Mucosa of rectum (tissue), 2 donors: ENCODE measurements at regions not wholly inside any gene's neighbourhood (a gene's known extent, or its start where the extent isn't known, plus 50 kb on each side); places are given as distances from the start of the nearest gene placed in this dataset.

Experiments used
- H3K27ac ChIP-seq, 2 donors: one replicate each; pipeline ENCODE4 v1.7.0; 2013; ENCODE audit warnings: inconsistent platforms in 2 of 2, low read depth in 2 of 2, low read length in 2 of 2
- H3K27me3 ChIP-seq, 2 donors: one replicate each; pipeline ENCODE4 v1.7.0; 2013; ENCODE audit warnings: low read length in 2 of 2; ENCODE audit not compliant: control insufficient read depth in 2 of 2, insufficient read depth in 2 of 2
- H3K36me3 ChIP-seq, 2 donors: one replicate each; pipeline ENCODE4 v1.7.0; 2013; ENCODE audit warnings: low read length in 2 of 2; ENCODE audit not compliant: control insufficient read depth in 2 of 2, insufficient read depth in 2 of 2
- H3K4me1 ChIP-seq, 2 donors: one replicate each; pipeline ENCODE4 v1.7.0; 2013; ENCODE audit warnings: low read length in 2 of 2, mild to moderate bottlenecking in 1 of 2; ENCODE audit not compliant: control insufficient read depth in 2 of 2, insufficient read depth in 2 of 2
- H3K4me3 ChIP-seq, 2 donors: one replicate each; pipeline ENCODE4 v1.7.0; 2013; ENCODE audit warnings: low read length in 2 of 2
- H3K9ac ChIP-seq, 2 donors: one replicate each; pipeline ENCODE4 v1.7.0; 2013; ENCODE audit warnings: low read length in 2 of 2, low read depth in 1 of 2, mild to moderate bottlenecking in 1 of 2
- H3K9me3 ChIP-seq, 2 donors: one replicate each; pipeline ENCODE4 v1.7.0; 2013; ENCODE audit warnings: low read length in 2 of 2; ENCODE audit not compliant: control insufficient read depth in 2 of 2
- donor health status: healthy.
- donor health status: Normal muscosa, but diverticular disease.

DNA sequence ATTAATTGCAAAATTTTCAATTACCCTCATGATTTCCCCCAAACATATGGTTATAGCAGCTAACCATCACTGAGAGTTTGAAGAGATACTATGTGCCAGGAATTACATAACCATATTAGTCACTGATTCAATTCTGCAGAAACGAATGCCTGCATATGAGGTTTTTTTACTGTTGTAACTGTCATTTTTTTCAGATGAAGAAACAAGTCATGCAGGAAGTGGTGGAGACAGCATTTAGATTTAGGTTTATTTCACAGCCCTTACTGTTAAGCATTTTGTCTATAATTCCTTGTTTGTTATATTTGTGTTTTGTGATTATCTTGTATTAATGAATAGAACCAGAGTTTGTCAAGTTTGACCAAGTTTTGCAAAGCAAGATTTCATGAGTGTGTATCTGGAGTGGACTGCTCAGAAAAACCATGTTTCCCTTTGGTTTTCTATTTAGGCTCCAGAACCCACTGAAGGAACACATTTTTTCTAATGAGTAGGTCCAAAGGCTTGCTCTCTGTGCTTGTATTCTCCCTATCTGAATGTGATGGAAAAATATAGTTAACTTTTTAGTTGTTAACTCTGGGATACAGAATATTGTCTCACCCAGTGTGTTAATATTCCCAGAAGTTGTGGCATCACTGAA, 308.5 kb upstream of the ADAMTS5 start:
- Histone ChIP-seq H3K4me3 (no peak overlapping the region), H3K9ac (no peak overlapping the region), H3K27me3 (no peaks in the 10 kb centered on the region), H3K9me3 (no peaks in the 10 kb centered on the region), H3K36me3 (no peaks in the 10 kb centered on the region), H3K4me1 (no peaks in the 10 kb centered on the region), H3K27ac (no peak overlapping the region)

DNA sequence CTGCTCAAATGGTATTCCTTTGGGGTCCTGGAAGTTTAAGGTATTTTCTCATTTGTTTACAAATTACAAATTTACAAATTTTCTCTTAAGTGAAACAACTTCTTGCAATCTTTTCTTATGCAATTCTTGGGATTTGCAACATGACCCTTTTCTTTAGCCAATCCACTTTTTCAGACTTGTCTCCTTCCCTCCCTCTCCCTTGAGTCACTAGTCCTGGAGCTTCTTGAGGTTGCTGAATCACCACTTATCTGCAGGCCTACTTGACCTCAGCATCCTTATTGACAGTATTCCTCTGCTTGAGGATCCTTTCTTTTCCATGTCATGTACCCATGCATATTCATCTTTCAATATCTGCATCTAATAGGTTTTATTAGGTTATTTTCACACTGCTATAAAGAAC, 302.8 kb upstream of the ADAMTS5 start:
- Histone ChIP-seq H3K27me3 (no peaks in the 10 kb centered on the region), H3K9me3 (no peaks in the 10 kb centered on the region), H3K9ac (no peak overlapping the region), H3K4me3 (no peak overlapping the region), H3K36me3 (no peaks in the 10 kb centered on the region), H3K4me1 (no peaks in the 10 kb centered on the region), H3K27ac (no peak overlapping the region)

DNA sequence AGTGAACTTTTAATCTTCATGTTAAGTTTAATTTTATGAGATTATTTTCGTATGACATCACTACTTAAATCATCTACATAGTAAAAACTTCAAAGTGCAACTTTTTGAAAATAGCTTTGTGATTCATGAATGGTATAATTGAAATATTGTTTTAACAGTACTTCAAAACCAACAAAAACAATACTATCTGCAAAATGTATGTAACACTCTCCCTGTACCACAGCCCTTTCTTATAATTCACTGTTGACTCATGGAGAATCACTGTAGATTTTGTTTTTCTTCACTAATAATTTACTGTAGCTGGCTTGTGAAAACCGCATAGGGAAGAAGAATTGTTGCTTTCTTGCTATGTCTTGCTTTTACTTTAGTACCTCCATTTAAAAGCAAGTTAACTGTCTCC, 301.4 kb upstream of the ADAMTS5 start:
- Histone ChIP-seq H3K36me3 (no peaks in the 10 kb centered on the region), H3K27ac (no peak overlapping the region), H3K27me3 (no peaks in the 10 kb centered on the region), H3K4me3 (no peak overlapping the region), H3K9ac (no peak overlapping the region), H3K9me3 (no peaks in the 10 kb centered on the region), H3K4me1 (no peaks in the 10 kb centered on the region)

DNA sequence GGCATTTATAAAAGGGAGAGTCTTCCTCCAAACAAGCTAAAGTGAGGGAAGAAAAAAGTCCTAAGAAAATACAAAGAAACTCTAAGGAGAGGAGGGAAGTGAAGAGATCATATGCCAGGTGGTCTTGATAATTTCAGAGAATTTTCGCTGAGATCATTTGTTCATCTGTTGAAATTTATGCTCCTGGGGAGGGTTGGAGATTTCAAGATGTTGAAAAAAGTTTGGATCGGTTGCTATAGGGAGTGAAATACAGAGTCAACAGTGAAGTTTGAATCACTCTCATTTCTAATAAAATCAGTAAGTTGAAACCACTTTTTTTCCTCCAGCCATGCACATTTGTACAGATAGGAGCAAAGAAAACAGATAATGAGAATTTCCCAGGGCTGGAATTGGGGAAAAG, 299.1 kb upstream of the ADAMTS5 start:
- Histone ChIP-seq H3K9me3 (no peaks in the 10 kb centered on the region), H3K27ac (no peak overlapping the region)

DNA sequence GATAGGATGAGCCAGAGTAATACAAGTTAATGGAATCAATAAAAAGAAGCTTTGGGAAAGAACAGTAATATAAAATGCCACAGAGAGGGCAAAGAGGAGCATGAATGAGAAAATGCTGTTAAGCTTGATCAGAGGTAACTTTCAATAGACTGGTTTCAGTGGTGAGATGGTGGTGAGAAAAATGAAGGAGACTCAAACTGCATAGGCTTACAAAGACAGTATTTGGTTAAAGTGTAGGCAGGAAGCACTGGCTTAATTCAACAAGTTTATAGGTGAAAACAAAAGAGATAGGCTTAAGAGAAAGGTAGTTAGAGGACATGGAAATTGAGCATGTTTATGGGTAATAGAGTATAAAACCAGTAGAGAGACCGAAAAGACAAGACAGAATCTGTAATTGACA, 298.6 kb upstream of the ADAMTS5 start:
- Histone ChIP-seq H3K4me3 (no peak overlapping the region), H3K27ac (no peak overlapping the region), H3K9ac (no peak overlapping the region), H3K27me3 (no peaks in the 10 kb centered on the region), H3K4me1 (no peaks in the 10 kb centered on the region), H3K36me3 (no peaks in the 10 kb centered on the region), H3K9me3 (no peaks in the 10 kb centered on the region)

More for the DNA sequence above, 299.1 kb upstream of the ADAMTS5 start:
- H3K27me3 ChIP-seq: no peaks in the 10 kb centered on the region
- no peaks in the 10 kb centered on the region for H3K36me3 ChIP-seq
- H3K4me3 ChIP-seq: no peak overlapping the region
- no peaks in the 10 kb centered on the region for H3K4me1 ChIP-seq
- H3K9ac ChIP-seq: no peak overlapping the region

DNA sequence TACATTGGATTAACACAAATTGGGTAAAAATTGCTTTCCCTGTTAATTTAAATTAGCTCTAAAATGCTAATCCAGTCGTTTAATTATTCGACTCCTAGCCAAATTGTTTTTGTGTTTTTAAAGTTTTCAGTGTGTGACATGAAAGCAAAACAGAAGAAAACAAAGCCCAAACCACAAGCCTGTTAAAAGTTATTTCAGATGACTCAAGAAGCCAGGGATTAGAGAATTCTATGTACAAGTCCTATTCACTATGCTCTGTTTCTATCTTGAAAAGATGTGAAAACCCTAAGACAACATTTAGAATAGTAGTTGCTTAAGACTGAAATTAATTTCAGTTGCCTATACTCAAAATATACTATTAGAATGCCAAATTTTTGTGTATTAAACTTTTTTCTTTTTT, 294.8 kb upstream of the ADAMTS5 start:
- Histone ChIP-seq H3K9me3 (no peaks in the 10 kb centered on the region), H3K27ac (no peak overlapping the region), H3K27me3 (no peaks in the 10 kb centered on the region), H3K4me3 (no peak overlapping the region), H3K9ac (no peak overlapping the region), H3K36me3 (no peaks in the 10 kb centered on the region), H3K4me1 (no peaks in the 10 kb centered on the region)

DNA sequence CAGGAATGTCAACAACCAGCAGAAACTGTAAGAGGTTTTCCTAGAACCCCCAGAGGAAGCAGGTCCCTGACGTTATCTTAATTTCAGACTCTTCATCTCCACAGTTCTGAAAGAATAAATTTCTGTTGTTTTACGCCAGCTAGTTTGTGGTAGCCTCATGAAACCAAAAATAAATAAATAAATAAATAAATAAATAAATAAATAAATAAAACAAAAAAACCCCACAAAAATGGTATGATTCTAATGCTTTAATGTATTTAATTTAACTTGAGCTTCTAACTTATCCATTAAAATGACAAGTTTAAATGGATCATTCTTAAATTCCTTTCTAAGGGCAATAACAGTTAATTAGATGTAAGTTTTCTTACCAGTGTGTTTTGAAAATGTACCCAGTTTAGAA, 293.8 kb upstream of the ADAMTS5 start:
- no peaks in the 10 kb centered on the region for H3K36me3 ChIP-seq
- no peaks in the 10 kb centered on the region for H3K4me1 ChIP-seq

DNA sequence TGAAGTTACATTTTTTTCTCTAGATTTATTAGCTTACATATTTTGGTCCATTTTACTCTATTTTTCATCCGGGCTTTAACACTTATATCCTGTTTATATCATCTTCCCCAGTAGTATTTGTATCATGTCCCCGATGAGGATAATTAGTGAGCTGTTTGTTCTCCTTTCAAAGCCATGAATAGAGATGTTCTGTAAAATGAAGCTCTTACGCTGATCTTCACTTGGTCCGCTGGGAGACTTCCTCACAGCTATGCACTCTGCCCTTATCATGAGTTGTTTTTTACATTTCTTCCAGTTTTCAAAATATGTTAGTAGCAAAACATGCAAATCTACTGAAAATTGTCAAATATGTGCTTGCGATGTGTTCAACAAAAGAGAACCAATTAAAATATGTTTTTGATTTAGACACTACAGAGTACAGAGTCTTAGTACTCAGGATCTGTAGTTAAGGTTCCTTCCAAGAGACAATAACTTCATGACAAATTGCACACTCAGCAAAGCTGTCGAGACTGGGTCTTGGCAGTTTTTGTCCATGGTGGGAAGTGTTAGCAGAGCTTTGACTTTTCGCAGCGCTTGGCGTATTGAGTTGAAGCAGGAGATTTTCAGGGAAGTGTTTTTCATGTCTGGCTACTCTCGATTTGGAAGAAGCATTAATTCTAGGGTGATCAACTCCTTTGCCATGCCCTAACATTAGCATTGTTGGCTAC, 292.0 kb upstream of the ADAMTS5 start:
- no peak overlapping the region for H3K27ac ChIP-seq
- H3K9ac ChIP-seq: no peak overlapping the region
- H3K9me3 ChIP-seq: no peaks in the 10 kb centered on the region

More for the DNA sequence above, 293.8 kb upstream of the ADAMTS5 start:
- Histone ChIP-seq H3K9me3 (no peaks in the 10 kb centered on the region), H3K27me3 (no peaks in the 10 kb centered on the region), H3K9ac (no peak overlapping the region), H3K27ac (no peak overlapping the region), H3K4me3 (no peak overlapping the region)

DNA sequence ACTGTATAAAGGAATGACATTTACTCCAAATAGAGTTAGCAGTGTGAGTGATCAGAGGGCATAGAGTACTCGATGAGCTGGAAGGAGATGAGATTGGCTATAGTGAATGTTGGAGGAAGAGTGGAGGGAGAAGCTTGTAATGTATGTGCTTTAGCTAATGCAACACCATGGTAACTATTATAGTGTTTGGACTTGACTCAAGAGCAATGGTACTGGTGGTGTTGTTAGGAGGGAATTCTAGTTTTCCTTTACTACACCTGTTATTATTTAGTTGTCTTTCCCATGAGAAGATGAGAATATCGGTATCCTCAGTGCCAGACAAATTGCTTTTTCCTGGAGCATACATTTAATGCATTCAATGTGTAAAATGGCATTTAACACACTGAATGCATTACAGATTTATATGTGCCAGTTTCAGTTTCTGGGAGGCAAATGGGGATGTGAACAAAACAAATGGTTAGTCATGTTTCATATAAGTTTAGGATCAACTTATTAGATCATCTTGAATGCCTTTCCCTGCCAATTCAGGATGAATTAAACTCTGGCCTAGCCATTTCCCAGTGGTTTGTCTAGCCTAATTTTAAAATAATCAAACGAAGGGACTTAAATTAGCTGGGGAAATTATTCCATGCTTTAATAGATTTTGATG, 291.1 kb upstream of the ADAMTS5 start:
- Histone ChIP-seq H3K36me3 (no peaks in the 10 kb centered on the region), H3K9ac (no peak overlapping the region), H3K27me3 (no peaks in the 10 kb centered on the region), H3K4me3 (no peak overlapping the region), H3K4me1 (no peaks in the 10 kb centered on the region), H3K27ac (no peak overlapping the region), H3K9me3 (no peaks in the 10 kb centered on the region)

More for the DNA sequence above, 292.0 kb upstream of the ADAMTS5 start:
- Histone ChIP-seq H3K36me3 (no peaks in the 10 kb centered on the region), H3K4me3 (no peak overlapping the region), H3K27me3 (no peaks in the 10 kb centered on the region), H3K4me1 (no peaks in the 10 kb centered on the region)

DNA sequence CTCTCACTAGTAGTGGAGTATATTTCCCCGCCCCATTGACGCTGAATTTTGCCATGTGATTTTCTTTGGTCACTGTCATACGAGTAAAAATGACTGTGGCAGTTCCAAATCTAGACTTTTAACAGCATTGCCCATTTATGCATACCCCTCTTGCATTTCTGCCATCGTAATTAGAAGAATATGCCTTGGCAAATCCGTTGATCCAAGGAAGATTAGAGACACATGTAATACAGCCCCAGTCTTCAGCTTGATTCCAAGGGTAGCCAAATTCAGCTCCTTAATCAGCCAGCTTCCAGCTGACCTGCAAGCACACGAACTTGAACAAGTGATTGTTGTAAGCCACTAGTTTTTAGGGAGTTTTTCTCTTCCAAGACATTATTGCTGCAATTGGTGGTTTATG, 290.3 kb upstream of the ADAMTS5 start:
- Histone ChIP-seq H3K36me3 (no peaks in the 10 kb centered on the region), H3K9me3 (no peaks in the 10 kb centered on the region), H3K4me3 (no peak overlapping the region), H3K27me3 (no peaks in the 10 kb centered on the region), H3K9ac (no peak overlapping the region), H3K27ac (no peak overlapping the region), H3K4me1 (no peaks in the 10 kb centered on the region)
